ENCODE measurements at regions not wholly inside any gene's neighbourhood (a gene's known extent, or its start where the extent isn't known, plus 50 kb on each side); places are given as distances from the start of the nearest gene placed in this dataset.
"Not testable (repeated sequence)": the region's sequence is repeated elsewhere in the genome, so short reads cannot be mapped to it uniquely, and the experiment has no call there.

- peak; percentile 49 for DNase-seq (ENCODE audit: low read depth)
Measured at GRCh38 chr17:31623990-31624389, 232.5 kb downstream of the RAB11FIP4 start.

GRCh38 chr17:31622500-31622899 is 231.0 kb downstream of the RAB11FIP4 start:
- no peak for DNase-seq (ENCODE audit: low read depth)

- DNase-seq (ENCODE audit: low read depth) = no peak
Measured at GRCh38 chr17:31621566-31621965, 230.1 kb downstream of the RAB11FIP4 start.

- not testable (repeated sequence) for DNase-seq (ENCODE audit: low read depth)
Measured at GRCh38 chr17:31611053-31611452, 219.6 kb downstream of the RAB11FIP4 start.

GRCh38 chr17:31609996-31610910 is 218.8 kb downstream of the RAB11FIP4 start:
- DNase-seq (ENCODE audit: low read depth) = no peak

GRCh38 chr17:31609331-31609730 is 217.9 kb downstream of the RAB11FIP4 start:
- no peak for DNase-seq (ENCODE audit: low read depth)

GRCh38 chr17:31608659-31609254 is 217.3 kb downstream of the RAB11FIP4 start:
- DNase-seq (ENCODE audit: low read depth) = peak; percentile 84

GRCh38 chr17:31605761-31606160 is 214.3 kb downstream of the RAB11FIP4 start:
- DNase-seq (ENCODE audit: low read depth) = no peak

- no peak for DNase-seq (ENCODE audit: low read depth)
Measured at GRCh38 chr17:31604936-31605335, 213.5 kb downstream of the RAB11FIP4 start.

- DNase-seq (ENCODE audit: low read depth) = peak; percentile 60
Measured at GRCh38 chr17:31600144-31600543, 208.7 kb downstream of the RAB11FIP4 start.

GRCh38 chr17:31598921-31599571 is 207.6 kb downstream of the RAB11FIP4 start:
- DNase-seq (ENCODE audit: low read depth) = peak; percentile 34

- no peak for DNase-seq (ENCODE audit: low read depth)
Measured at GRCh38 chr17:31598399-31598782, 206.9 kb downstream of the RAB11FIP4 start.

- no peak for DNase-seq (ENCODE audit: low read depth)
Measured at GRCh38 chr17:31597646-31598398, 206.3 kb downstream of the RAB11FIP4 start.

- peak; percentile 97 for DNase-seq (ENCODE audit: low read depth)
Measured at GRCh38 chr17:31596382-31597323, 205.2 kb downstream of the RAB11FIP4 start.

GRCh38 chr17:31595666-31596381 is 204.3 kb downstream of the RAB11FIP4 start:
- peak; percentile 72 for DNase-seq (ENCODE audit: low read depth)

- peak; percentile 67 for DNase-seq (ENCODE audit: low read depth)
Measured at GRCh38 chr17:31595076-31595475, 203.6 kb downstream of the RAB11FIP4 start.

GRCh38 chr17:31594416-31594815 is 202.9 kb downstream of the RAB11FIP4 start:
- DNase-seq (ENCODE audit: low read depth) = no peak

GRCh38 chr17:31593806-31594205 is 202.3 kb downstream of the RAB11FIP4 start:
- peak; percentile 87 for DNase-seq (ENCODE audit: low read depth)

GRCh38 chr17:31591924-31592323 is 200.4 kb downstream of the RAB11FIP4 start:
- DNase-seq (ENCODE audit: low read depth) = no peak

- no peak for DNase-seq (ENCODE audit: low read depth)
Measured at GRCh38 chr17:31588512-31588911, 197.0 kb downstream of the RAB11FIP4 start.

All from M059J (cell line).